ENCODE measurements at regions not wholly inside any gene's neighbourhood (a gene's known extent, or its start where the extent isn't known, plus 50 kb on each side); places are given as distances from the start of the nearest gene placed in this dataset.

DNA sequence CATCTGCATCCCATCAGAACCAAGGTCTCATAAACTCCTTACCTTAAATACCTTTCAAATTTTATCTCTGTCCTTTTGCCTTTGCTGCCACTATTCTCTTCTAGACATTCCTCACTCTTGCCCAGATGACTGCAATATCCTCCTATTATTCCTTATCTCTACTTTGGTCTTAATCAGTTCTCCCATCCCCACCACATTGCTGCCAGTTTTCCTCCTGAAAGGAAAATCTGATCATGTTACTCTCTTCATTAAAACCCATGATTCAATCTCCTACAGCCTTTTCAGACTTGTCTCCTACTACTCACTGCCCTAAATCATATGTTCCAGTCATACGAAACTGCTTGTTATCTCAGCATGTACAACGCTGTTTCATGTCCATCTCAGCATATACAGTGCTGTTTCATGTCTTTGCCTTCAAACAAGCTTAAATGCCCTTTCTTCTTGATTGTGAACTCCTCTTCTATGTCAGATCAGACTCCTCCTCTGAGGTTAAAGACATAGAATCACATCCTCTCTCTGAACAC, 152.6 kb upstream of the FST start:
- TF ChIP-seq, protein P1, sequence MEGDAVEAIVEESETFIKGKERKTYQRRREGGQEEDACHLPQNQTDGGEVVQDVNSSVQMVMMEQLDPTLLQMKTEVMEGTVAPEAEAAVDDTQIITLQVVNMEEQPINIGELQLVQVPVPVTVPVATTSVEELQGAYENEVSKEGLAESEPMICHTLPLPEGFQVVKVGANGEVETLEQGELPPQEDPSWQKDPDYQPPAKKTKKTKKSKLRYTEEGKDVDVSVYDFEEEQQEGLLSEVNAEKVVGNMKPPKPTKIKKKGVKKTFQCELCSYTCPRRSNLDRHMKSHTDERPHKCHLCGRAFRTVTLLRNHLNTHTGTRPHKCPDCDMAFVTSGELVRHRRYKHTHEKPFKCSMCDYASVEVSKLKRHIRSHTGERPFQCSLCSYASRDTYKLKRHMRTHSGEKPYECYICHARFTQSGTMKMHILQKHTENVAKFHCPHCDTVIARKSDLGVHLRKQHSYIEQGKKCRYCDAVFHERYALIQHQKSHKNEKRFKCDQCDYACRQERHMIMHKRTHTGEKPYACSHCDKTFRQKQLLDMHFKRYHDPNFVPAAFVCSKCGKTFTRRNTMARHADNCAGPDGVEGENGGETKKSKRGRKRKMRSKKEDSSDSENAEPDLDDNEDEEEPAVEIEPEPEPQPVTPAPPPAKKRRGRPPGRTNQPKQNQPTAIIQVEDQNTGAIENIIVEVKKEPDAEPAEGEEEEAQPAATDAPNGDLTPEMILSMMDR (conservative IDR thresholded peaks at IDR 0.05; ENCODE audit: low read depth, low read length), result no peak
- TF ChIP-seq EZH2 (IDR thresholded peaks at IDR 0.05; ENCODE audit: borderline replicate concordance, low read depth, low read length, poor library complexity, severe bottlenecking), result no peak
